Mucosa of stomach (tissue), 1 donor: ENCODE measurements at regions not wholly inside any gene's neighbourhood (a gene's known extent, or its start where the extent isn't known, plus 50 kb on each side); places are given as distances from the start of the nearest gene placed in this dataset.

Experiments
- H3K27me3 ChIP-seq: one replicate; pipeline ENCODE4 v1.7.0; 2013; ENCODE audit warnings: mild to moderate bottlenecking, low read length; ENCODE audit not compliant: control insufficient read depth, insufficient read depth
- H3K36me3 ChIP-seq: one replicate; pipeline ENCODE4 v1.7.0; 2013; ENCODE audit warnings: low read length; ENCODE audit not compliant: control insufficient read depth, insufficient read depth
- H3K4me1 ChIP-seq: one replicate; pipeline ENCODE4 v1.7.0; 2013; ENCODE audit warnings: mild to moderate bottlenecking, low read length; ENCODE audit not compliant: control insufficient read depth, insufficient read depth
- H3K4me3 ChIP-seq: one replicate; pipeline ENCODE4 v1.7.0; 2013; ENCODE audit warnings: low read length
- H3K9ac ChIP-seq: one replicate; pipeline ENCODE4 v1.7.0; 2013; ENCODE audit warnings: mild to moderate bottlenecking, low read length, moderate library complexity
- H3K9me3 ChIP-seq: one replicate; pipeline ENCODE4 v1.7.0; 2013; ENCODE audit warnings: mild to moderate bottlenecking, low read length, moderate library complexity; ENCODE audit not compliant: control insufficient read depth
- donor health status: Pancreatic carcinoma.

DNA sequence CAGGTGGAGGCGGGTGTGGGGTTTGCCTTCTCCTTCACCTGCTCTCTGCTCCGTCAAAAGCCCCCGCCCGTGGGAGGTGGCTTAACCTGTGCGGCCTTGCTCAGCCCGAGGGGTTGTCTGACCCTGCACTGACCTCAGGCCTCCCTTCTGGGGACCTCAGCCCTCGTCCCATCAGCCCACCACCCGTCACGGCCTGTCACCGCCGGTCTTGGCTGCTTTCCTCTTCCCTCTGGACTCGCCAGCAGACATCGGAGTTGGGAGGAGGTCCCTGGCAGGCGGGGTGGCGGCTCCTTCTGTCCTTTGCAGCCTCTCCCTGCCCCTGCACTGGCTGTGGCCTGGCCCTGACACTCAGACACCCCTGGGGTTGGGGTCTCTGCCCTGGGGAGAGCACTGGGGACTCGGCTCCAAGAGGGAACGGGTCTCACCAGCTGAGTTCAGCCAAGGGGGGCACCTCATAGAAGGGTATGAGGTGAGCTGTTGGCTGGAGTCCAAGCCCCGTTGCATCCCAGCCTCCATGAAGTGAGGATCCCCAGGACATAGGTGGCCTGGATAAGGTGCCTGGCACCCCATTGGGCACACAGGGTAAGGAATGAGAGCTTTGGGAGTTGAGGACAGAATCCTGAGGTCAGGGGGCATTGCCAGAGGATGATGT lies 999.6 kb downstream of the BRD1 start:
- Histone ChIP-seq H3K36me3 (no peaks in the 10 kb centered on the region), H3K4me1 (no peaks in the 10 kb centered on the region), H3K4me3 (no peak overlapping the region), H3K27me3 (peaks cover 11% of the 10 kb centered on the region), H3K9me3 (no peaks in the 10 kb centered on the region), H3K9ac (no peak overlapping the region)

DNA sequence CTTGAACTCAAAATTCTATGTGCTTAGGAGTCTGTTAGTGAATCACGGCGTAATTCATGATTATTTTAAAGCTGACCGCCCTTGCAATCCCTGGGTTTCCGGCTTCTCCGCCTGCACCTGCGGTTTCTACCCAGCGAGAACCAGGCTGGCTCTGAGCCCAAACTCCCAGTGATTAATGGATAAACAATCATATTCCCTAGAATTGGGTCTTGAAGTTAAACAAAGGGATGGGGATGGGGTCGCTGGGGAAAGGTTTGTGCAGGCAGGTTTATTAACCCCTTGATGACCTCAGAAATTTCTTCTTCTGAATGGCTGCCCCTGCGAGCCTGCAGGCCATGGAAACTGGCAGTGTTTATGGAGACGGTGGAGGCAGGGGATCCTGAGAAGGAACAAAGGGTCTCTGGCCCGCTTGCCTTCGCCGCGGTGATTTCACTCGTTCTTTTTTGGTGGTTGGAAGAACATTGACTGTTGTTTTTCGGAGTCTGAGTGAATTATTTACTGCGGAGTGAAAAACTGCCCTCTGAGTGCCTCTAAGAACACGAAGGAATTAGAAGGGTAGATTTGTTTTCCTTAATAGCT lies 1000.3 kb downstream of the BRD1 start:
- Histone ChIP-seq H3K27me3 (peaks cover 11% of the 10 kb centered on the region), H3K9ac (no peak overlapping the region), H3K9me3 (no peaks in the 10 kb centered on the region), H3K36me3 (no peaks in the 10 kb centered on the region), H3K4me1 (no peaks in the 10 kb centered on the region), H3K4me3 (no peak overlapping the region)

GRCh38 chr22:48826546-48826945 lies 1001.1 kb downstream of the BRD1 start:
- H3K4me3 ChIP-seq, result no peak overlapping the region
- H3K27me3 ChIP-seq, result peaks cover 11% of the 10 kb centered on the region
- H3K9ac ChIP-seq, result no peak overlapping the region
- no peaks in the 10 kb centered on the region for H3K36me3 ChIP-seq
- H3K9me3 ChIP-seq, result no peaks in the 10 kb centered on the region
- no peaks in the 10 kb centered on the region for H3K4me1 ChIP-seq

- H3K4me1 ChIP-seq, result no peaks in the 10 kb centered on the region
- H3K9me3 ChIP-seq, result no peaks in the 10 kb centered on the region
- H3K4me3 ChIP-seq, result no peak overlapping the region
- H3K9ac ChIP-seq, result no peak overlapping the region
- no peaks in the 10 kb centered on the region for H3K36me3 ChIP-seq
- peaks cover 11% of the 10 kb centered on the region for H3K27me3 ChIP-seq
Observed at GRCh38 chr22:48825802-48826520, 1001.7 kb downstream of the BRD1 start.

- Histone ChIP-seq H3K4me1 (no peaks in the 10 kb centered on the region), H3K4me3 (no peak overlapping the region), H3K9me3 (no peaks in the 10 kb centered on the region), H3K36me3 (no peaks in the 10 kb centered on the region), H3K27me3 (peaks cover 11% of the 10 kb centered on the region), H3K9ac (no peak overlapping the region)
Observed at GRCh38 chr22:48824712-48825651, 1002.7 kb downstream of the BRD1 start.

DNA sequence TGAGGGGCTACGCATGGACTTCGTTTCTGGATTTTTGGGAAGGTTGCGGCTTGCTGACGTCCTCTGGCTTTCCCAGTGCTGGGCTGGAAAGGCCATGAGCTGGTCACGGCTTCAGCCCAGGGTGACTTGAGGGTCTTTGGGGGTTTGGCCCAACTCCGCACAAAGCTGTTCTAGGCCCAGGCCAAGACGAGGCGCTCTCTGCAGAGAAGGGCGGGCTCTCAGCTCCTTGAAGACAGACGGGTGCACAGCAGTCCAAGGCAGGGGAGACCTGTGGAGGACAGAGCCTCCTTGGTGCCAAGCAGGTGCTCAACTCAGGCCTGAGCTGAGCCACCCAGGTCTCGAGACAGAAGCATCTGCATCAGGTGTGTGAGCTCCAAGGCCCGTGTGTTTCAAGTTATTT lies 1003.7 kb downstream of the BRD1 start:
- H3K4me1 ChIP-seq, result no peaks in the 10 kb centered on the region
- no peaks in the 10 kb centered on the region for H3K9me3 ChIP-seq
- no peaks in the 10 kb centered on the region for H3K36me3 ChIP-seq
- no peak overlapping the region for H3K4me3 ChIP-seq
- peaks cover 11% of the 10 kb centered on the region for H3K27me3 ChIP-seq
- no peak overlapping the region for H3K9ac ChIP-seq

- Histone ChIP-seq H3K9me3 (no peaks in the 10 kb centered on the region), H3K9ac (no peak overlapping the region), H3K36me3 (no peaks in the 10 kb centered on the region), H3K4me1 (no peaks in the 10 kb centered on the region), H3K4me3 (no peak overlapping the region), H3K27me3 (peaks cover 7% of the 10 kb centered on the region)
Observed at GRCh38 chr22:48822278-48823233, 1005.1 kb downstream of the BRD1 start.

DNA sequence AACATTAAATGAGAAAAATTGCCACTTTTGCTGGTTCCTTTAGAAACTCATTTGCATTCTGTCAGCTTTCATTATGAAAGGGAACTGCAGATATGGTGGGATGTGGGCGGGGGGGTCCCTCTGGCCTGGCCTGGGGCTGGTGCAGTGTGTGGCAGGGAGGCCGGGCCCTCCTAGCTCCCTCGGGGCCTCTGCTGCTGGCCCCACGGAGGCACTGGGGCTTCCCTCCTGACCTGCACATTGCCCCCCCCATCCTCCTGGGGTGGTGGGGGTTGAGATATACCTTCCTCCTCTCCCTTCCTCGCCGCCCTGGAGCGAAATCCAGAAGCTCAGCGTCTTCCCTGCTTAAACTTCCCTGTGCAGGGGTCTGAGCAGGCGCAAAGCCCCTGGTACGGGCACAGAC lies 1005.9 kb downstream of the BRD1 start:
- Histone ChIP-seq H3K4me3 (no peak overlapping the region), H3K27me3 (peaks cover 6% of the 10 kb centered on the region), H3K4me1 (no peaks in the 10 kb centered on the region), H3K36me3 (no peaks in the 10 kb centered on the region), H3K9ac (no peak overlapping the region), H3K9me3 (no peaks in the 10 kb centered on the region)

DNA sequence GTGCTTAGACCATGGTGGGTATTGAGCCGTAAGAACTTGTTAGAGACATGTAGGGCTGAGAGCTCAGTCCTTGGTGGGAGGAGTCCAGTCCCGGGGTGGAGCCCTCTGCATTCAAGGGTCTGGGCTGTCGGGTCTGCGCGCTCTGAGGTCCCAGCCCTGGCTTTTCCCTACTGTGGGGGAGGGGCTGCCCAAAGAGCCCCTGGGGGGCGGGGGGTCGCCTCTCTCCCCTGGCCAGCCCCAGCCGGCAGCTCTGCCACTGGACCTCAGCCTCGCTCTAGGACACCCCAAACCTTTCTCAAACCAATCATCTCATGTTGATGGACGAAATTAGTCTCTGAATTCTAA lies 1006.4 kb downstream of the BRD1 start:
- Histone ChIP-seq H3K27me3 (peaks cover 5% of the 10 kb centered on the region), H3K4me1 (no peaks in the 10 kb centered on the region), H3K36me3 (no peaks in the 10 kb centered on the region), H3K4me3 (no peak overlapping the region), H3K9ac (no peak overlapping the region), H3K9me3 (no peaks in the 10 kb centered on the region)

DNA sequence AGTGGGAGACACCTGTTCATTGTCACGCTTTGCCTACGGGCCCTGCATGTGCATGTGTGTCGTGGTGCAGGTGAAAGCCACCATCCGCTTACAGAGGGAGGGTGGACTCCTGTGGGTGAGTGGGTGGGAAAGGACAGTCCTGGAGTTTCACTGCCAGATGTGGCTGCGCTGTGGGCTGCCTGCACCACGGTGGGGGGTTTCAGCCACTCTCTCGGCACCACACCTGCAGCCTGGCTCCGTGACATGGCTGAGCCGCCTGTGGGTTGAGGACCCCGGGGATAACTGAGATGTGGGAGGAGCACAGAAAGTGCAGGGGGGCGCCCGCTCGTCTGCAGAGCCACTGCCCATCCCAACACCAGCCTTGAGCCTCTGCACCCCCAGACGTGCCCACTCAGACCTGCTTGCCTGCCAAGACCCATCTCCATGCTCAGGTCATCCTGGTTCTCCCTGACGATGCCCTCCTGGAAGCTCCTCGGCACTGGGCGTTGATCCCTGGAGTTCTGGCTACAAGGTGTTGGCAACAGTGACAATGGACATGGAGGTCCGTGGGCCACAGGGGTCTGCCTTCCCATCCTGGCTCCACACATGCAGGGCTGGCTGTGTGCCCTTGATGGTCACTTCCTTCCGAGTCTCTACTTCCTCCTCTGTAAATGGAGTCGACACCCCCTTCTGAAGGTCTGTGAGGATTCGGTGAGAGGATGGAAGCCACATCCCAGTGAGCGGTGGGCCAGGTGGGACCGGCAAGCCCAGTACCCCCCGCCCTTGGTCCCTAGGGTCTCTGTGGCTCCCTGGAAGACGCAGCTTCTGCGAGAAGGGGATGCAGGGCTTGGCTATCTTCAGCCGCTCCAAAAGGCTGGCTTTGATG lies 1007.0 kb downstream of the BRD1 start:
- H3K27me3 ChIP-seq, result peaks cover 3% of the 10 kb centered on the region
- no peak overlapping the region for H3K4me3 ChIP-seq
- no peak overlapping the region for H3K9ac ChIP-seq

More for the DNA sequence above, 1007.0 kb downstream of the BRD1 start:
- Histone ChIP-seq H3K9me3 (no peaks in the 10 kb centered on the region), H3K36me3 (no peaks in the 10 kb centered on the region), H3K4me1 (no peaks in the 10 kb centered on the region)
